ENCODE measurements at regions not wholly inside any gene's neighbourhood (a gene's known extent, or its start where the extent isn't known, plus 50 kb on each side); places are given as distances from the start of the nearest gene placed in this dataset.

GRCh38 chr12:13376610-13377373 is 180.3 kb downstream of the EMP1 start:
- DNase-seq, result no peak

- no peak for DNase-seq
These were observed 179.2 kb downstream of the EMP1 start for GRCh38 chr12:13375583-13376345.

- DNase-seq, result no peak
These were observed 178.3 kb downstream of the EMP1 start for GRCh38 chr12:13374793-13375192.

- no peak for DNase-seq
These were observed 177.3 kb downstream of the EMP1 start for GRCh38 chr12:13373803-13374202.

GRCh38 chr12:13373131-13373530 is 176.6 kb downstream of the EMP1 start:
- DNase-seq, result no peak

GRCh38 chr12:13372386-13372785 is 175.9 kb downstream of the EMP1 start:
- no peak for DNase-seq

GRCh38 chr12:13371797-13372196 is 175.3 kb downstream of the EMP1 start:
- DNase-seq, result no peak

GRCh38 chr12:13371367-13371766 is 174.8 kb downstream of the EMP1 start:
- DNase-seq, result no peak

- DNase-seq, result no peak
These were observed 173.0 kb downstream of the EMP1 start for GRCh38 chr12:13369474-13370056.

- no peak for DNase-seq
These were observed 172.4 kb downstream of the EMP1 start for GRCh38 chr12:13368971-13369370.

- no peak for DNase-seq
These were observed 171.9 kb downstream of the EMP1 start for GRCh38 chr12:13368431-13368830.

GRCh38 chr12:13367973-13368372 is 171.4 kb downstream of the EMP1 start:
- no peak for DNase-seq

- no peak for DNase-seq
These were observed 169.3 kb downstream of the EMP1 start for GRCh38 chr12:13365748-13366366.

GRCh38 chr12:13362260-13362841 is 165.8 kb downstream of the EMP1 start:
- DNase-seq, result no peak

- DNase-seq, result no peak
These were observed 163.1 kb downstream of the EMP1 start for GRCh38 chr12:13359636-13360035.

- no peak for DNase-seq
These were observed 161.9 kb downstream of the EMP1 start for GRCh38 chr12:13358391-13358905.

- no peak for DNase-seq
These were observed 154.4 kb downstream of the EMP1 start for GRCh38 chr12:13350946-13351345.

- no peak for DNase-seq
These were observed 153.9 kb downstream of the EMP1 start for GRCh38 chr12:13350381-13350780.

GRCh38 chr12:13348464-13348863 is 151.9 kb downstream of the EMP1 start:
- DNase-seq, result no peak

GRCh38 chr12:13347241-13348043 is 150.9 kb downstream of the EMP1 start:
- DNase-seq, result no peak

- no peak for DNase-seq
These were observed 149.2 kb downstream of the EMP1 start for GRCh38 chr12:13345722-13346121.

GRCh38 chr12:13343375-13343774 is 146.8 kb downstream of the EMP1 start:
- DNase-seq, result no peak

Data from cerebellar nuclear complex (tissue), 1 donor.